Pancreas (tissue), 10 donors: ENCODE measurements at regions not wholly inside any gene's neighbourhood (a gene's known extent, or its start where the extent isn't known, plus 50 kb on each side); places are given as distances from the start of the nearest gene placed in this dataset.
A peak's percentile ranks its signal among the peaks of the same experiment; 100 is the strongest.

Source experiments
- ATAC-seq, 4 donors: fragments of 200-7000 bp; cut with Tn5 transposase; one replicate each; pipeline versions ENCODE4 v1.8.0 to v1.9.1; 2020; ENCODE audit warnings: mild to moderate bottlenecking in 4 of 4, moderate library complexity in 4 of 4
- DNase-seq, 6 donors: peaks; one replicate each; pipeline ENCODE4 v3.0.0-alpha.2; 2020
- FAIRE-seq: peaks from 2 replicates; lab custom pipeline; 2012; peaks lifted over from hg19 to GRCh38; lab: Jason Lieb, UNC
- H3K27ac ChIP-seq, 4 donors: fragments of 200-600 bp; sonication (generic); 1 replicate in 3 of 4; 2 replicates in 1 of 4; pipeline versions ENCODE4 v1.5.0 to v1.8.0; 2020
- H3K27me3 ChIP-seq, 4 donors: fragments of 200-600 bp; one replicate each; pipeline ENCODE4 v1.8.0; 2021
- H3K36me3 ChIP-seq, 3 donors: fragments of 200-600 bp; sonication (generic) in 1 of 3; one replicate each; pipeline versions ENCODE4 v1.5.0 to v1.8.0; 2020 to 2021
- H3K4me1 ChIP-seq, 3 donors: fragments of 200-600 bp; one replicate each; pipeline ENCODE4 v1.8.0; 2021
- H3K4me3 ChIP-seq, 4 donors: fragments of 200-600 bp; sonication (generic) in 2 of 4; one replicate each; pipeline versions ENCODE4 v1.5.0 to v1.8.0; 2020 to 2021
- H3K9me3 ChIP-seq, 4 donors: fragments of 200-600 bp; one replicate each; pipeline ENCODE4 v1.8.0; 2021
- CTCF ChIP-seq, 4 donors: fragments of 200-600 bp; sonication (generic) in 3 of 4; IDR thresholded peaks; one replicate each; pipeline versions ENCODE4 v1.5.0 to v1.8.0; 2021; ENCODE audit warnings: antibody characterized with exemption in 4 of 4
- WGBS, 2 donors: extraction: QIAGEN DNeasy Blood & Tissue Kit; methylation state at CpG; one replicate each; pipeline ENCODE4 v1.1.7; 2013; 5-methylcytosine and 5-hydroxymethylcytosine counted together
- intact Hi-C, 3 donors: fragments of 100-400 bp; cut with DNase I; formaldehyde crosslinking; loops; one replicate each; pipeline versions ENCODE4 v1.11.1 to v1.14.2; 2022
- donor health status: healthy with polysubstance abuse.
- donor health status: DM: no; HTN: no; CAD: no; lungs with moderate emphysema.
- donor health status: DM: no; HTN: no; CAD: no.
- donor health status: control.
- donor health status: control.
- donor health status: Bipolar disorder and iron deficiency.
- donor health status: DM: yes; HTN: yes; CAD: no.
- donor health status: DM: no; HTN: no; CAD: no.
- donor health status: DM: no; HTN: no; CAD: no.
- donor health status: DM: yes; HTN: yes; CAD: no.

- intact Hi-C loops, result no loop called here
- Histone ChIP-seq H3K4me3 (no peak overlapping the region), H3K36me3 (no peaks in the 10 kb centered on the region), H3K27ac (no peak overlapping the region), H3K9me3 (no peaks in the 10 kb centered on the region), H3K27me3 (no peaks in the 10 kb centered on the region), H3K4me1 (no peaks in the 10 kb centered on the region)
- DNase-seq (no peak), FAIRE-seq (no peak), ATAC-seq (peak in 2 of 4 donors; percentile 48 to 82)
- no peak for TF ChIP-seq CTCF (IDR thresholded peaks at IDR 0.05)
- WGBS, 2 donors, result 10 to 12% methylated on average over 5 of the region's 5 CpGs
Measured at GRCh38 chr4:166400270-166400894, 527.3 kb downstream of the TLL1 start.

- H3K27me3 ChIP-seq, result no peaks in the 10 kb centered on the region
- no peak overlapping the region for H3K27ac ChIP-seq
- ATAC-seq (no peak), DNase-seq (no peak), FAIRE-seq (no peak)
- no peaks in the 10 kb centered on the region for H3K4me1 ChIP-seq
- intact Hi-C loops, result no loop called here
- no peaks in the 10 kb centered on the region for H3K36me3 ChIP-seq
- TF ChIP-seq CTCF (IDR thresholded peaks at IDR 0.05), result no peak
- WGBS, 2 donors, result 27 to 58% methylated on average over 1 of the region's 1 CpG
- no peak overlapping the region for H3K4me3 ChIP-seq
- no peaks in the 10 kb centered on the region for H3K9me3 ChIP-seq
Measured at GRCh38 chr4:166413356-166413755, 540.3 kb downstream of the TLL1 start.

DNA sequence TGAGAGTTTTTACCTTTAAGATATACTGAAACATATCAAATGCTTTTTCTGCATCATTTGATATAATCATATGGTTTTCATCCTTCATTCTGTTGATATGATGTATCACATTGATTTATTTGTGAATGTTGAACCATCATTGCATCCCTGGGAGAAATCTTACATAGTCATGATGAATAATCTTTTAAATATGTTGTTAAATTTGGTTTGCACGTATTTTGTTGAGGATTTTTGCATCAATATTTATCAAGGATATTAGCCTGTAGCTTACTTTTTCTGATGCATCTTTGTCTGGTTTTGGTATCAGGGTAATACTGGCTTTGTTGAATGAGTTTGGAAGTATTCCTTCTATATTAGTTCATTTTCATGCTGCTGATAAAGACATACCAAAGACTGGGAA, 541.4 kb downstream of the TLL1 start:
- 36 to 39% methylated on average over 1 of the region's 1 CpG for WGBS, 2 donors
- no peaks in the 10 kb centered on the region for H3K9me3 ChIP-seq
- TF ChIP-seq CTCF (IDR thresholded peaks at IDR 0.05), result no peak
- no peak overlapping the region for H3K4me3 ChIP-seq
- no peak for FAIRE-seq
- H3K27ac ChIP-seq, result no peak overlapping the region
- intact Hi-C loops, result no loop called here
- DNase-seq, result no peak
- no peaks in the 10 kb centered on the region for H3K36me3 ChIP-seq
- no peak for ATAC-seq
- H3K4me1 ChIP-seq, result no peaks in the 10 kb centered on the region
- H3K27me3 ChIP-seq, result no peaks in the 10 kb centered on the region

- DNase-seq, result no peak
- no peak for ATAC-seq
- intact Hi-C loops, result no loop called here
- WGBS, 2 donors, result 64 to 65% methylated on average over 4 of the region's 4 CpGs
- Histone ChIP-seq H3K36me3 (no peaks in the 10 kb centered on the region), H3K27ac (no peak overlapping the region), H3K4me1 (no peaks in the 10 kb centered on the region), H3K4me3 (no peak overlapping the region), H3K9me3 (no peaks in the 10 kb centered on the region), H3K27me3 (no peaks in the 10 kb centered on the region)
- FAIRE-seq, result no peak
- TF ChIP-seq CTCF (IDR thresholded peaks at IDR 0.05), result no peak
Measured at GRCh38 chr4:166415749-166416148, 542.7 kb downstream of the TLL1 start.

- intact Hi-C loops, result no loop called here
- TF ChIP-seq CTCF (IDR thresholded peaks at IDR 0.05), result no peak
- ATAC-seq (no peak), FAIRE-seq (no peak), DNase-seq (no peak)
- no peak overlapping the region for H3K4me3 ChIP-seq
- no peaks in the 10 kb centered on the region for H3K36me3 ChIP-seq
- WGBS, 2 donors, result 81 to 88% methylated on average over 2 of the region's 2 CpGs
- H3K9me3 ChIP-seq, result no peaks in the 10 kb centered on the region
- H3K27me3 ChIP-seq, result no peaks in the 10 kb centered on the region
- no peak overlapping the region for H3K27ac ChIP-seq
- H3K4me1 ChIP-seq, result no peaks in the 10 kb centered on the region
Measured at GRCh38 chr4:166421556-166422156, 548.6 kb downstream of the TLL1 start.
